ENCODE measurements at regions not wholly inside any gene's neighbourhood (a gene's known extent, or its start where the extent isn't known, plus 50 kb on each side); places are given as distances from the start of the nearest gene placed in this dataset.

DNA sequence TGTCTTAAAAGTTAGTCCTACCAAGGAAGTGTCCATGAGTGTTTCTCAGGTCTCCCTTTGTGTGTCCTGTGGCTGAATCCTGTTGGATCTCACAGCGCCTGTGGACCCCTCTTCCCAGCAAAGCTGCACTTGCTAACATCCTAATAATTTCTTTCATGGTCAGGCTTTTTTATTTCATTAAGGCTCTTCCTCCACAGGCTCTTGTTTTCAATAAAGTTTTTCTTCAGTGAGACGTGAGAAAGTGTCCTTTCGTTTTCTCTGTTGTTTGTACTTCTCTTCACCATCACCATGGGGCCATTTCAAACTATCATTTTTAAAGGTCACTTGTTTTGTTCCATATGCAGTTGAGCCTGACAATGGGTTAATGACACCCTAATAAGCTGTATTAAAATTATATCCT, 231.5 kb downstream of the LMO4 start (continued):
- TF ChIP-seq, protein P1, sequence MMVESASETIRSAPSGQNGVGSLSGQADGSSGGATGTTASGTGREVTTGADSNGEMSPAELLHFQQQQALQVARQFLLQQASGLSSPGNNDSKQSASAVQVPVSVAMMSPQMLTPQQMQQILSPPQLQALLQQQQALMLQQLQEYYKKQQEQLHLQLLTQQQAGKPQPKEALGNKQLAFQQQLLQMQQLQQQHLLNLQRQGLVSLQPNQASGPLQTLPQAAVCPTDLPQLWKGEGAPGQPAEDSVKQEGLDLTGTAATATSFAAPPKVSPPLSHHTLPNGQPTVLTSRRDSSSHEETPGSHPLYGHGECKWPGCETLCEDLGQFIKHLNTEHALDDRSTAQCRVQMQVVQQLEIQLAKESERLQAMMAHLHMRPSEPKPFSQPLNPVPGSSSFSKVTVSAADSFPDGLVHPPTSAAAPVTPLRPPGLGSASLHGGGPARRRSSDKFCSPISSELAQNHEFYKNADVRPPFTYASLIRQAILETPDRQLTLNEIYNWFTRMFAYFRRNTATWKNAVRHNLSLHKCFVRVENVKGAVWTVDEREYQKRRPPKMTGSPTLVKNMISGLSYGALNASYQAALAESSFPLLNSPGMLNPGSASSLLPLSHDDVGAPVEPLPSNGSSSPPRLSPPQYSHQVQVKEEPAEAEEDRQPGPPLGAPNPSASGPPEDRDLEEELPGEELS (CRISPR knock-in tag; IDR thresholded peaks at IDR 0.05) = no peak
- TF ChIP-seq HMGA2 (CRISPR knock-in tag; IDR thresholded peaks at IDR 0.05) (no peak), ZNF263 (CRISPR knock-in tag; IDR thresholded peaks at IDR 0.05; ENCODE audit: low read depth) (no peak), ETV6 (CRISPR knock-in tag; IDR thresholded peaks at IDR 0.05) (no peak)
- TF ChIP-seq, protein P2, sequence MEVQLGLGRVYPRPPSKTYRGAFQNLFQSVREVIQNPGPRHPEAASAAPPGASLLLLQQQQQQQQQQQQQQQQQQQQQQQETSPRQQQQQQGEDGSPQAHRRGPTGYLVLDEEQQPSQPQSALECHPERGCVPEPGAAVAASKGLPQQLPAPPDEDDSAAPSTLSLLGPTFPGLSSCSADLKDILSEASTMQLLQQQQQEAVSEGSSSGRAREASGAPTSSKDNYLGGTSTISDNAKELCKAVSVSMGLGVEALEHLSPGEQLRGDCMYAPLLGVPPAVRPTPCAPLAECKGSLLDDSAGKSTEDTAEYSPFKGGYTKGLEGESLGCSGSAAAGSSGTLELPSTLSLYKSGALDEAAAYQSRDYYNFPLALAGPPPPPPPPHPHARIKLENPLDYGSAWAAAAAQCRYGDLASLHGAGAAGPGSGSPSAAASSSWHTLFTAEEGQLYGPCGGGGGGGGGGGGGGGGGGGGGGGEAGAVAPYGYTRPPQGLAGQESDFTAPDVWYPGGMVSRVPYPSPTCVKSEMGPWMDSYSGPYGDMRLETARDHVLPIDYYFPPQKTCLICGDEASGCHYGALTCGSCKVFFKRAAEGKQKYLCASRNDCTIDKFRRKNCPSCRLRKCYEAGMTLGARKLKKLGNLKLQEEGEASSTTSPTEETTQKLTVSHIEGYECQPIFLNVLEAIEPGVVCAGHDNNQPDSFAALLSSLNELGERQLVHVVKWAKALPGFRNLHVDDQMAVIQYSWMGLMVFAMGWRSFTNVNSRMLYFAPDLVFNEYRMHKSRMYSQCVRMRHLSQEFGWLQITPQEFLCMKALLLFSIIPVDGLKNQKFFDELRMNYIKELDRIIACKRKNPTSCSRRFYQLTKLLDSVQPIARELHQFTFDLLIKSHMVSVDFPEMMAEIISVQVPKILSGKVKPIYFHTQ (CRISPR knock-in tag; IDR thresholded peaks at IDR 0.05) = no peak

DNA sequence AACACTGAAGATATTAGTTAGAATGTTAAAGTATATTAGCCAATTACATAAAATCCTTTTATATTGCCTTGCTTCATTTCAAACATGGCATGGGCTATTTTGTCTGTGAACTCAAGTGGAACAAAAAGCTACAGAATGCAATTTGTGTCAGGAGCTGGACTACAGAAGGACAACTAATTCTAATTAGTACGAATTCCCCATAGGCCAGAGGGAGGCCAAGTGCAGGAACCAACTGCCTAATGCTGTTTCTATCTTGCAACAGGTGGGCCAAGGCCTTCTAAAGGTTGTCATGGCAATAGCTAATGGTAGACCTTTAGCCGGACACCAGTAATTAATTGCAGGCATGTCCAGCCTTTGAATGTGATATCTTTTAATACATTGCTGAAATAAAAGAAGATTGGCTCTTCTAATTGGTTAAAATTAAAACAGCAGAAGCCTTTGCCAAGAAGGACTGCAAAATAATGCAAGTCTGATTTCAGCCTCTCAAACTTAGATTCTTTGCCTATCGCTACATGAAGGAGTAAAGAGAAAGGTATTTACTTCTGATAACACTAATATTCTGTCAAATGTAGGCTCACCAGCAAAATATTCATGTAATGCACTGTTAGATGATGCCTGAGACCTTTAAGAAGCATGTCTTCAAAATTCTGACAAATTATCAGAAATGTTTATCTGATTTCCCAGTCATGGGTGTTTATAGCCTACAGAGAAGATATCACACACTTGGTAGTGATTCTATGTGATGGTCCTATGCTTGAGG, 232.1 kb downstream of the LMO4 start:
- Mint-ChIP-seq H3K27ac (no peak overlapping the region), H3K4me3 (no peak overlapping the region), H3K9me3 (no peaks in the 10 kb centered on the region), H3K27me3 (ENCODE audit: low read depth) (no peaks in the 10 kb centered on the region), H3K4me1 (no peaks in the 10 kb centered on the region), H3K36me3 (no peaks in the 10 kb centered on the region)
- POLR2A ChIA-PET = no interaction called here
- TF ChIP-seq, protein P3, sequence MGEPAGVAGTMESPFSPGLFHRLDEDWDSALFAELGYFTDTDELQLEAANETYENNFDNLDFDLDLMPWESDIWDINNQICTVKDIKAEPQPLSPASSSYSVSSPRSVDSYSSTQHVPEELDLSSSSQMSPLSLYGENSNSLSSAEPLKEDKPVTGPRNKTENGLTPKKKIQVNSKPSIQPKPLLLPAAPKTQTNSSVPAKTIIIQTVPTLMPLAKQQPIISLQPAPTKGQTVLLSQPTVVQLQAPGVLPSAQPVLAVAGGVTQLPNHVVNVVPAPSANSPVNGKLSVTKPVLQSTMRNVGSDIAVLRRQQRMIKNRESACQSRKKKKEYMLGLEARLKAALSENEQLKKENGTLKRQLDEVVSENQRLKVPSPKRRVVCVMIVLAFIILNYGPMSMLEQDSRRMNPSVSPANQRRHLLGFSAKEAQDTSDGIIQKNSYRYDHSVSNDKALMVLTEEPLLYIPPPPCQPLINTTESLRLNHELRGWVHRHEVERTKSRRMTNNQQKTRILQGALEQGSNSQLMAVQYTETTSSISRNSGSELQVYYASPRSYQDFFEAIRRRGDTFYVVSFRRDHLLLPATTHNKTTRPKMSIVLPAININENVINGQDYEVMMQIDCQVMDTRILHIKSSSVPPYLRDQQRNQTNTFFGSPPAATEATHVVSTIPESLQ (CRISPR knock-in tag; IDR thresholded peaks at IDR 0.05) = no peak
- TF ChIP-seq GRHL2 (CRISPR knock-in tag; IDR thresholded peaks at IDR 0.05; ENCODE audit: insufficient replicate concordance, severe bottlenecking) (no peak), ETV6 (CRISPR knock-in tag; IDR thresholded peaks at IDR 0.05) (no peak), TP53 (CRISPR knock-in tag; IDR thresholded peaks at IDR 0.05) (no peak), FOXK1 (CRISPR knock-in tag; IDR thresholded peaks at IDR 0.05) (no peak), RELA (CRISPR knock-in tag; IDR thresholded peaks at IDR 0.05; ENCODE audit: borderline replicate concordance) (no peak), TCF7 (CRISPR knock-in tag; IDR thresholded peaks at IDR 0.05; ENCODE audit: low read depth) (no peak), NR2C2 (CRISPR knock-in tag; IDR thresholded peaks at IDR 0.05) (no peak), ATF1 (CRISPR knock-in tag; IDR thresholded peaks at IDR 0.05) (no peak), ZNF219 (CRISPR knock-in tag; IDR thresholded peaks at IDR 0.05; ENCODE audit: borderline replicate concordance) (no peak), NFE2L1 (CRISPR knock-in tag; IDR thresholded peaks at IDR 0.05) (no peak)
- TF ChIP-seq, protein P4, sequence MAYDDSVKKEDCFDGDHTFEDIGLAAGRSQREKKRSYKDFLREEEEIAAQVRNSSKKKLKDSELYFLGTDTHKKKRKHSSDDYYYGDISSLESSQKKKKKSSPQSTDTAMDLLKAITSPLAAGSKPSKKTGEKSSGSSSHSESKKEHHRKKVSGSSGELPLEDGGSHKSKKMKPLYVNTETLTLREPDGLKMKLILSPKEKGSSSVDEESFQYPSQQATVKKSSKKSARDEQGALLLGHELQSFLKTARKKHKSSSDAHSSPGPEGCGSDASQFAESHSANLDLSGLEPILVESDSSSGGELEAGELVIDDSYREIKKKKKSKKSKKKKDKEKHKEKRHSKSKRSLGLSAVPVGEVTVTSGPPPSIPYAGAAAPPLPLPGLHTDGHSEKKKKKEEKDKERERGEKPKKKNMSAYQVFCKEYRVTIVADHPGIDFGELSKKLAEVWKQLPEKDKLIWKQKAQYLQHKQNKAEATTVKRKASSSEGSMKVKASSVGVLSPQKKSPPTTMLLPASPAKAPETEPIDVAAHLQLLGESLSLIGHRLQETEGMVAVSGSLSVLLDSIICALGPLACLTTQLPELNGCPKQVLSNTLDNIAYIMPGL (CRISPR knock-in tag; IDR thresholded peaks at IDR 0.05) = no peak
- TF ChIP-seq, protein P5, sequence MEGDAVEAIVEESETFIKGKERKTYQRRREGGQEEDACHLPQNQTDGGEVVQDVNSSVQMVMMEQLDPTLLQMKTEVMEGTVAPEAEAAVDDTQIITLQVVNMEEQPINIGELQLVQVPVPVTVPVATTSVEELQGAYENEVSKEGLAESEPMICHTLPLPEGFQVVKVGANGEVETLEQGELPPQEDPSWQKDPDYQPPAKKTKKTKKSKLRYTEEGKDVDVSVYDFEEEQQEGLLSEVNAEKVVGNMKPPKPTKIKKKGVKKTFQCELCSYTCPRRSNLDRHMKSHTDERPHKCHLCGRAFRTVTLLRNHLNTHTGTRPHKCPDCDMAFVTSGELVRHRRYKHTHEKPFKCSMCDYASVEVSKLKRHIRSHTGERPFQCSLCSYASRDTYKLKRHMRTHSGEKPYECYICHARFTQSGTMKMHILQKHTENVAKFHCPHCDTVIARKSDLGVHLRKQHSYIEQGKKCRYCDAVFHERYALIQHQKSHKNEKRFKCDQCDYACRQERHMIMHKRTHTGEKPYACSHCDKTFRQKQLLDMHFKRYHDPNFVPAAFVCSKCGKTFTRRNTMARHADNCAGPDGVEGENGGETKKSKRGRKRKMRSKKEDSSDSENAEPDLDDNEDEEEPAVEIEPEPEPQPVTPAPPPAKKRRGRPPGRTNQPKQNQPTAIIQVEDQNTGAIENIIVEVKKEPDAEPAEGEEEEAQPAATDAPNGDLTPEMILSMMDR (IDR thresholded peaks at IDR 0.05) = no peak
- TF ChIP-seq, protein P6, sequence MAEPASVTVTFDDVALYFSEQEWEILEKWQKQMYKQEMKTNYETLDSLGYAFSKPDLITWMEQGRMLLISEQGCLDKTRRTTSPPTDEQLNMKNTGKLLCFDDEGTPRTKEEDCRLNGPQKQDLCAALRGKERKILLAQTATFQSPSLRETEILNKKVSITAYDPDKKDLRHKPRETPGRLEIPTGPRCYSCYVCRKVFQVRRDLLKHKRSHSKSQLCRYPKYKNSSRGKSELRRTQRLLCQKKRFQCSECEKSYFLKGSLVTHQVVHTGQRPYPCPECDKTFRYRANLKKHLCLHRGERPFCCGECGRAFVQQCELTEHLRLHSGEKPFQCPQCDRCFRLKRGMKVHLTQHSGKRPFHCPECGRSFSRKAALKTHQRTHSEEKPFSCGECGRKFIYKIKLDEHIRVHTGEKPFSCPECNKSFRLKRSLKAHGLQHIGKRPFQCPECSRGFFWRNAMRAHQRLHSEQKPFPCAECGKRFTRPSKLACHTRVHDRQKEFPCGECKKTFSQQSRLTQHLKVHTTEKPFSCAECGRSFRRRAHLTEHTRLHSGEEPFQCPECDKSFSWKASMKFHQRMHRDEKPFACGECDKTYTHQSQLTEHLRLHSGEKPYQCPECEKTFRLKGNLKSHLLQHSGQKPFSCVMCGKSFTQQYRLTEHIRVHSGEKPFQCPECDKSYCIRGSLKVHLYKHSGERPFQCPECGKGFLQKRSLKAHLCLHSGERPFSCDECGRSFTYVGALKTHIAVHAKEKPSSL (CRISPR knock-in tag; conservative IDR thresholded peaks at IDR 0.05) = no peak
- TF ChIP-seq, protein P7, sequence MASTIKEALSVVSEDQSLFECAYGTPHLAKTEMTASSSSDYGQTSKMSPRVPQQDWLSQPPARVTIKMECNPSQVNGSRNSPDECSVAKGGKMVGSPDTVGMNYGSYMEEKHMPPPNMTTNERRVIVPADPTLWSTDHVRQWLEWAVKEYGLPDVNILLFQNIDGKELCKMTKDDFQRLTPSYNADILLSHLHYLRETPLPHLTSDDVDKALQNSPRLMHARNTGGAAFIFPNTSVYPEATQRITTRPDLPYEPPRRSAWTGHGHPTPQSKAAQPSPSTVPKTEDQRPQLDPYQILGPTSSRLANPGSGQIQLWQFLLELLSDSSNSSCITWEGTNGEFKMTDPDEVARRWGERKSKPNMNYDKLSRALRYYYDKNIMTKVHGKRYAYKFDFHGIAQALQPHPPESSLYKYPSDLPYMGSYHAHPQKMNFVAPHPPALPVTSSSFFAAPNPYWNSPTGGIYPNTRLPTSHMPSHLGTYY (CRISPR knock-in tag; IDR thresholded peaks at IDR 0.05) = no peak
- TF ChIP-seq, protein P8, sequence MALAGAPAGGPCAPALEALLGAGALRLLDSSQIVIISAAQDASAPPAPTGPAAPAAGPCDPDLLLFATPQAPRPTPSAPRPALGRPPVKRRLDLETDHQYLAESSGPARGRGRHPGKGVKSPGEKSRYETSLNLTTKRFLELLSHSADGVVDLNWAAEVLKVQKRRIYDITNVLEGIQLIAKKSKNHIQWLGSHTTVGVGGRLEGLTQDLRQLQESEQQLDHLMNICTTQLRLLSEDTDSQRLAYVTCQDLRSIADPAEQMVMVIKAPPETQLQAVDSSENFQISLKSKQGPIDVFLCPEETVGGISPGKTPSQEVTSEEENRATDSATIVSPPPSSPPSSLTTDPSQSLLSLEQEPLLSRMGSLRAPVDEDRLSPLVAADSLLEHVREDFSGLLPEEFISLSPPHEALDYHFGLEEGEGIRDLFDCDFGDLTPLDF (CRISPR knock-in tag; IDR thresholded peaks at IDR 0.05) = no peak
- ATAC-seq (no peak), DNase-seq (ENCODE audit: low spot score) (no peak)
- CTCF ChIA-PET = no interaction called here
